ENCODE measurements at regions not wholly inside any gene's neighbourhood (a gene's known extent, or its start where the extent isn't known, plus 50 kb on each side); places are given as distances from the start of the nearest gene placed in this dataset.
"Not testable (repeated sequence)": the region's sequence is repeated elsewhere in the genome, so short reads cannot be mapped to it uniquely, and the experiment has no call there.

DNA sequence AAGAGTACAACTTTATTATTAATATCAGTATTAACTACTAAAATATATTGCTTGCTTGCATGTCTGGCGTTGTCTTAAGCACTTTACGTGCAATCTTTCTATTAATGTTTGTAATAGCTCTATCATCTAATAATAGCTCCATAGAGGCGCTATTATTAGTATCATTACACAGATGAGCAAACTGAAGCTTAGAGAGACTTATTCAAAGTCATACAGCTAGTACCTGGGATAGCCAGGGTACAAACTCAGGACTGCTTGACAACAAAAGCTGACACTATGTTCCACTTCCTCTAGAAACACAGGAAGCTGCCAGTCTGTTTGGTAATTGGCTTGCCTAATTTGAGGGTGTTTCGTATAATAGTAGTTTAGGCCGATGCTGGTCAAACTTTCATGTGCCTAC, 523.2 kb downstream of the RMST start:
- Histone ChIP-seq H3K27ac (ENCODE audit: low read length) (no peak overlapping the region), H3K27me3 (ENCODE audit: control insufficient read depth, insufficient read depth, low read length) (no peaks in the 10 kb centered on the region), H3K9me3 (ENCODE audit: control insufficient read depth, low read depth, low read length) (no peaks in the 10 kb centered on the region), H3K4me1 (ENCODE audit: control insufficient read depth, low read depth, low read length) (no peaks in the 10 kb centered on the region), H3K36me3 (ENCODE audit: control insufficient read depth, low read depth, low read length) (no peaks in the 10 kb centered on the region), H3K4me3 (ENCODE audit: low read length) (no peak overlapping the region), H3K9ac (ENCODE audit: low read length) (no peak overlapping the region)

DNA sequence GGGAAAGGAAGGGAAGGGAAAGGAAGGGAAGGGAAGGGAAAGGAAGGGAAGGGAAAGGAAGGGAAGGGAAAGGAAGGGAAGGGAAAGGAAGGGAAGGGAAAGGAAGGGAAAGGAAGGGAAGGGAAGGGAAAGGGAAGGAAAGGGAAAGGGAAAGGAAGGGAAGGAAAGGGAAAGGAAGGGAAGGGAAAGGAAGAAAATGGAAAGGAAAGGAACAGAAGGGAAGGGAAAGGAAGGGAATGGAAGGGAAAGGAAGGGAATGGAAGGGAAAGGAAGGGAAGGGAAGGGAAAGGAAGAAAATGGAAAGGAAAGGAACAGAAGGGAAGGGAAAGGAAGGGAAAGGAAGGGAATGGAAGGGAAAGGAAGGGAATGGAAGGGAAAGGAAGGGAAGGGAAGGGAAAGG, 526.0 kb downstream of the RMST start:
- H3K4me3 ChIP-seq (ENCODE audit: low read length); H3K4me1 ChIP-seq (ENCODE audit: control insufficient read depth, low read depth, low read length); H3K27me3 ChIP-seq (ENCODE audit: control insufficient read depth, insufficient read depth, low read length); H3K27ac ChIP-seq (ENCODE audit: low read length); H3K36me3 ChIP-seq (ENCODE audit: control insufficient read depth, low read depth, low read length); H3K9me3 ChIP-seq (ENCODE audit: control insufficient read depth, low read depth, low read length); H3K9ac ChIP-seq (ENCODE audit: low read length): not testable (repeated sequence)

DNA sequence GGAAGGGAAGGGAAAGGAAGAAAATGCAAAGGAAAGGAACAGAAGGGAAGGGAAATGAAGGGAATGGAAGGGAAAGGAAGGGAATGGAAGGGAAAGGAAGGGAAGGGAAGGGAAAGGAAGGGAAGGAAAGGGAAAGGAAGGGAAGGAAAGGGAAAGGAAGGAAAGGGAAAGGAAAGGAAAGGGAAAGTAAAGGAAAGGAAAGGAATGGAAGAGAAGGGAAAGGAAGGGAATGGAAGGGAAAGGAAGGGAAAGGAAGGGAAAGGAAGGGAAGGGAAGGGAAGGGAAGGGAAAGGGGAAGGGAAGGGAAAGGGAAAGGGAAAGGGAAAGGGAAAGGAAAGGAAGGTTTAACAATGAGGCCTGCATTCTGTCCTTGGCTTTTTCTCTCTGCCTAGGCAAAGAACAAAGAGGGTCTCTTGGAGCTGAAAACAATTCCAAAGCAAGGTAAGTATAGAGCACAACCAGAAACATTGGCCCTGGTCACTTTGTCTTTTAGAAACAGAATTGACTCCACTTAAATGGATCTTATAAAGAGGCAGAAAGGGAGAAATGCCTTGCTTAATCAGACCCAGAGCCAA, 525.9 kb upstream of the TMPO start:
- Histone ChIP-seq H3K4me3 (ENCODE audit: low read length) (no peak overlapping the region), H3K9ac (ENCODE audit: low read length) (no peak overlapping the region), H3K4me1 (ENCODE audit: control insufficient read depth, low read depth, low read length) (no peaks in the 10 kb centered on the region), H3K36me3 (ENCODE audit: control insufficient read depth, low read depth, low read length) (no peaks in the 10 kb centered on the region), H3K9me3 (ENCODE audit: control insufficient read depth, low read depth, low read length) (no peaks in the 10 kb centered on the region), H3K27ac (ENCODE audit: low read length) (no peak overlapping the region), H3K27me3 (ENCODE audit: control insufficient read depth, insufficient read depth, low read length) (no peaks in the 10 kb centered on the region)

DNA sequence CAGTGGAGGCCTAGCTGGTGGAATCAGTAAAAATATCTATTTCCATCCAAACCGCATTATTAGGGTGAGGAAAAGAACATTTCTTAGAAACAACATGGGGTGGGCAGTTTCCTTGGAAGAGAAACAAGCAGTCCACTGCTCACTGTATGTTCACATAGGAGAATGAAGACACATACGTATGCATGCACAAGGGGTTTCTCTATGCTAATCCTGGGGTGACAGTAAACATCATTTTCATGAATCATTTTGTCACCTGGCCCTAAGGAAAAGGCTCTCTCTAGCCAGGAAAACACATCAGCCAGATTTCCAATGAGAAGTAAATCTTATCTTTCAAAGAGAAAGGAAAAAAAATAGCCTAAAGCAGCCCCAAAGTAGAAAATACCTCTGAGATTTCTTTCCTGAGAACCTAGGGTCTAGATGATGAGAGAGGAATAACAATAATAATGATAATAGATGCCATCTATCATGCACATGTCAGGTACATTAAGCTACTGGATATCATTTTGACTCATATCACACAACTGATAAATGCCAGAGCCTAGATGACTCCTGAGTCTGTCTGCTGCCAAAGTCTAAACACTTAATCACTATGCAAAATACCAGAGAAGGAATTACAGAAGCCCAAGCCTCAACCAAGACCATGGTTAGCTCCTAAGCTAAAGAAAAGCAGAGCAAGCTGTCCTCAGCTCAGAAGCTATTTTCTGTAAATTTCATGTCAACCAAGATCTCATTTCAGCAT, 520.5 kb upstream of the TMPO start:
- Histone ChIP-seq H3K36me3 (ENCODE audit: control insufficient read depth, low read depth, low read length) (no peaks in the 10 kb centered on the region), H3K4me3 (ENCODE audit: low read length) (no peak overlapping the region), H3K27ac (ENCODE audit: low read length) (no peak overlapping the region), H3K4me1 (ENCODE audit: control insufficient read depth, low read depth, low read length) (no peaks in the 10 kb centered on the region), H3K9ac (ENCODE audit: low read length) (no peak overlapping the region), H3K27me3 (ENCODE audit: control insufficient read depth, insufficient read depth, low read length) (no peaks in the 10 kb centered on the region), H3K9me3 (ENCODE audit: control insufficient read depth, low read depth, low read length) (no peaks in the 10 kb centered on the region)

DNA sequence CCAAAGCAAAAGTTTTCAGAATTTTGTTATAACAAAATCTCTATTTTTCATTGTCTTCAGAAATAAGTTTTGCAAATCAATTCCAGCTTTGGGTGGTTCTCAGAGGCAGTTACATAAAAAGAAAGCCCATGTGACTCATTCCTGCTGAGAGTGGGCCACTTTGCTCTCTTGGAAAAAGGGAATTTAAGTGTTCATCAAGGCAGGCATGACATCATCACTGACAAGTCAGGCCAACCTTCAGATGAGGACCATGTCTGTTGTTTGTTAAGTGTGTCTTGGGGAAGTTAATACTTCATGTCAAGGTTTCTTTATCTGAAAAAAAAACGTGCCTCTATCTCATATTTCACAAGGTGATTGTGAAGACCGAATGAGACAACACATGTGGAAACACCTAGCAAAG, 519.8 kb upstream of the TMPO start:
- H3K9me3 ChIP-seq (ENCODE audit: control insufficient read depth, low read depth, low read length): no peaks in the 10 kb centered on the region
- H3K36me3 ChIP-seq (ENCODE audit: control insufficient read depth, low read depth, low read length): no peaks in the 10 kb centered on the region
- H3K4me3 ChIP-seq (ENCODE audit: low read length): no peak overlapping the region
- no peak overlapping the region for H3K27ac ChIP-seq (ENCODE audit: low read length)
- H3K4me1 ChIP-seq (ENCODE audit: control insufficient read depth, low read depth, low read length): no peaks in the 10 kb centered on the region
- H3K9ac ChIP-seq (ENCODE audit: low read length): no peak overlapping the region
- no peaks in the 10 kb centered on the region for H3K27me3 ChIP-seq (ENCODE audit: control insufficient read depth, insufficient read depth, low read length)

DNA sequence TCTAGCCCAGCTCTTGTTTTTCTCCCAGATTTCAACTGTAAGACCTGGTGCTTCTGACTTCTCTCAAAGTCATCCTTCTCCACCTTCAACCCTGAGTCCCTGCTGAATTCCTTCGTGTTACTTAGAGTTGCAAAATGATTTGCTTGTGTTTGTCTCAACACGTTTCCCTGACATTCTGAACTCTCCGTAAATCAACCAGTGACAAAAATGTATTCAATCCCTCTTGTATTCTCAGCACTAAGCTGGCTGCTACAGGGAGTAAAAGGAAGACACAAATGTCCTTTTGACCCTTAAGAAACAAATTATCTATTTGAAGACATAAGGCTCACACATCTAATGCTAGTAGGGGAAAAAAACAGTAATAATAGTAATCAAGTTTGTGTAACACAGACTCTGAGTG, 514.0 kb upstream of the TMPO start:
- Histone ChIP-seq H3K9me3 (ENCODE audit: control insufficient read depth, low read depth, low read length) (no peaks in the 10 kb centered on the region), H3K27me3 (ENCODE audit: control insufficient read depth, insufficient read depth, low read length) (no peaks in the 10 kb centered on the region), H3K36me3 (ENCODE audit: control insufficient read depth, low read depth, low read length) (no peaks in the 10 kb centered on the region), H3K4me3 (ENCODE audit: low read length) (no peak overlapping the region), H3K27ac (ENCODE audit: low read length) (no peak overlapping the region), H3K9ac (ENCODE audit: low read length) (no peak overlapping the region), H3K4me1 (ENCODE audit: control insufficient read depth, low read depth, low read length) (no peaks in the 10 kb centered on the region)

DNA sequence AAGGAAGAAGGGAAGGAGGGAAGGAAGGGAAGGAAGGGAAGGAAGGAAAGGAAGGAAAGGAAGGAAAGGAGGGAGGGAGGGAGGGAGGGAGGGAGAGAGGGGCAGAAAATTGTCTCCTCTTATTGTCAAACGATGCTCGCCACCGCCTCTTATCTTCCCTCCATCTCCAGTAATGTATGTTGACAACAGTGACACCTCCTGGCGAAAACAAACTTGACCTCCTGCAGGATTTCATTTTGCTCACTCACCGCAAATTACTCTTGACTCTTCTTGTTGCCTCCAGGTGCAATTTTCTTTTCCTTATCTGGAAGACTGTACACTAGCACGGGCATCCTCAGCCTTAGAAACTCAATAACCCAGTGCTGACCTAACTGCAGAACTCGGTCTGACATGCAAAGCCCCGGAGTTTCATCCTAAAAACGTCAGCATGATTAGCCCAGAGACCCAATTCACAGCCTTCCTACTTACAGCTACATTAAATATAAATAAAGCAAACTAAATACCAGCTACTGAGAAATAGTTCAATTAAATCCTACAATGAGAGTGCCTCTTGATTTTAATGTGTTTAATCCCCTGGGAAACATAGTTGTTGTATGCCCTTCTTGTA, 512.4 kb upstream of the TMPO start:
- Histone ChIP-seq H3K27me3 (ENCODE audit: control insufficient read depth, insufficient read depth, low read length) (no peaks in the 10 kb centered on the region), H3K4me3 (ENCODE audit: low read length) (no peak overlapping the region), H3K9me3 (ENCODE audit: control insufficient read depth, low read depth, low read length) (no peaks in the 10 kb centered on the region), H3K9ac (ENCODE audit: low read length) (no peak overlapping the region), H3K4me1 (ENCODE audit: control insufficient read depth, low read depth, low read length) (no peaks in the 10 kb centered on the region), H3K27ac (ENCODE audit: low read length) (no peak overlapping the region), H3K36me3 (ENCODE audit: control insufficient read depth, low read depth, low read length) (no peaks in the 10 kb centered on the region)

DNA sequence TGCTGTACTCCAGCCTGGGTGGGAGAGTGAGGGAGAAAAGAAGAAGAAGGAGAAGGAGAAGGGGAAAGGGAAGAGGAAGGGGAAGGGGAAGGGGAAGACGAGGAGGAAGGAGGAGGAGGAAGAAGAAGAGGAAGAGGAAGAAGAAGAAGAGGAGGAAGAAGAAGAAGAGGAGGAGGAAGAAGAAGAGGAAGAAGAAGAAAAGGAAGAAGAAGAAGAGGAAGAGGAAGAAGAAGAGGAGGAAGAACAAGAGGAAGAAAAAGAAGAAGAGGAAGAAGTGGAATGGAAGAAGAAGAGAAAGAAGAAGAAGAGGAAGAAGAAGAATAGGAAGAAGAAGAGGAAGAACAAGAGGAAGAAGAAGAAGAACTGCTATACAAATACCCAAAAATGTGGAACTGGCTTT, 507.4 kb upstream of the TMPO start:
- H3K36me3 ChIP-seq (ENCODE audit: control insufficient read depth, low read depth, low read length): no peaks in the 10 kb centered on the region
- no peak overlapping the region for H3K4me3 ChIP-seq (ENCODE audit: low read length)

DNA sequence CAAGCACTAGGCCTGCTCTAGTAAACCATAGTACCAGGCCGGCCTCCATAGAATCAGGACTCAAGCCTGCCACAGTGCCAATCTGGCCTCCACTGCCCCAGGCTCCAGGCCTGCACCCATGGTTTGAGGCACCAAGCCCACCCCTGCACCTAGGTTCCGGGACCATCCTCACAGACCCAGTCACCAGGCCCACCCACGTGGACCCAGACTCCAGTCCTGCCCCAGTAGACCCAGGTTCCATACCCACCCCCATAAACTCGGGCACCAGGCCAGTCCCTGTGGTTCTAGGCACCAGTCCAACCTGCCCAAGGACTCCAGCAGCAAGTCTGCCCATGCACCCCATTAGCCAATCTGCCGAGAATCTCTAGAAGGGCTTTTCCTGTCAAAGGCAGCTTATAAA, 501.8 kb upstream of the TMPO start:
- Histone ChIP-seq H3K36me3 (ENCODE audit: control insufficient read depth, low read depth, low read length) (no peaks in the 10 kb centered on the region), H3K27ac (ENCODE audit: low read length) (no peak overlapping the region), H3K4me1 (ENCODE audit: control insufficient read depth, low read depth, low read length) (no peaks in the 10 kb centered on the region), H3K9ac (ENCODE audit: low read length) (no peak overlapping the region), H3K27me3 (ENCODE audit: control insufficient read depth, insufficient read depth, low read length) (no peaks in the 10 kb centered on the region), H3K4me3 (ENCODE audit: low read length) (no peak overlapping the region), H3K9me3 (ENCODE audit: control insufficient read depth, low read depth, low read length) (no peaks in the 10 kb centered on the region)

More for the DNA sequence above, 507.4 kb upstream of the TMPO start:
- H3K27ac ChIP-seq (ENCODE audit: low read length): no peak overlapping the region
- H3K4me1 ChIP-seq (ENCODE audit: control insufficient read depth, low read depth, low read length): no peaks in the 10 kb centered on the region
- H3K9ac ChIP-seq (ENCODE audit: low read length): no peak overlapping the region
- H3K27me3 ChIP-seq (ENCODE audit: control insufficient read depth, insufficient read depth, low read length): no peaks in the 10 kb centered on the region
- H3K9me3 ChIP-seq (ENCODE audit: control insufficient read depth, low read depth, low read length): no peaks in the 10 kb centered on the region

DNA sequence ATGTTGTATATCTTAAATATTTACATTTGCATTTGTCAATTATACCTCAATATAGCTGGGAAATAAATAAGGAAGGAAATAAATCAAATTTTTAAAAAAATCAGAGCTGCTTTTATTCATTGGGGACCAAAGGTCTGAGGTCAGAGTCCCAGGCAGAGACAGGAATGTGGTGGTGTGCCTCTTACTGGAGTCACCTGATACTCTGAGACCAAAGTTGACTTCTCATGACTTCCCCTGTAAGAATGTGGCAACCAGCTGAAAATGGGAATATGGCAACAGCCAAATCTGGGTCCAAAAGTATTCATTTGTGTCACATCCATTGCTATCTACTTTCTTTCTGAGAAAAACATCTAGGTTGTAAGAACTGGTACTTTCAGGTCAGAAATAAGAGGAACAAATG, 496.6 kb upstream of the TMPO start:
- Histone ChIP-seq H3K9ac (ENCODE audit: low read length) (no peak overlapping the region), H3K27me3 (ENCODE audit: control insufficient read depth, insufficient read depth, low read length) (no peaks in the 10 kb centered on the region), H3K4me3 (ENCODE audit: low read length) (no peak overlapping the region), H3K36me3 (ENCODE audit: control insufficient read depth, low read depth, low read length) (no peaks in the 10 kb centered on the region), H3K9me3 (ENCODE audit: control insufficient read depth, low read depth, low read length) (no peaks in the 10 kb centered on the region), H3K4me1 (ENCODE audit: control insufficient read depth, low read depth, low read length) (no peaks in the 10 kb centered on the region), H3K27ac (ENCODE audit: low read length) (no peak overlapping the region)

DNA sequence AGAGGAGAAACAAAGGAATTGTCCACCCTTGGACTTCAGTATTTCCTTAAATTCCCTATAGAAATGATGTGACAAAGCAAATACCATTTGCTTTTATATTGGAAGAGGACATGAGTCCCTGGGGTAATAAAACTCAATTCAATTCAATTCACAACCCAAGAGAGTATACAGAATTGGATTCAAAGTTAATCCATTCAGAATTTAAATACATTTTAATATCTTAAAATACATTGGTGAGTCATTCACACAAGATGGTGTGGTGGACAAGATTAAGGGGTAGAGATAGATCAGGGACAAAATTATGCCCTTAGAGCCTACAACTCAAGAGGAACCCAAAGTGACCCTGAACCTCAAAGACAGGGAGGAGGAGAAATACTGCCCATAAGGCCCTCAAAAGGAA, 495.0 kb upstream of the TMPO start:
- H3K36me3 ChIP-seq (ENCODE audit: control insufficient read depth, low read depth, low read length): no peaks in the 10 kb centered on the region
- no peaks in the 10 kb centered on the region for H3K27me3 ChIP-seq (ENCODE audit: control insufficient read depth, insufficient read depth, low read length)
- H3K9me3 ChIP-seq (ENCODE audit: control insufficient read depth, low read depth, low read length): no peaks in the 10 kb centered on the region
- H3K4me3 ChIP-seq (ENCODE audit: low read length): no peak overlapping the region
- H3K27ac ChIP-seq (ENCODE audit: low read length): no peak overlapping the region
- no peak overlapping the region for H3K9ac ChIP-seq (ENCODE audit: low read length)
- H3K4me1 ChIP-seq (ENCODE audit: control insufficient read depth, low read depth, low read length): no peaks in the 10 kb centered on the region

DNA sequence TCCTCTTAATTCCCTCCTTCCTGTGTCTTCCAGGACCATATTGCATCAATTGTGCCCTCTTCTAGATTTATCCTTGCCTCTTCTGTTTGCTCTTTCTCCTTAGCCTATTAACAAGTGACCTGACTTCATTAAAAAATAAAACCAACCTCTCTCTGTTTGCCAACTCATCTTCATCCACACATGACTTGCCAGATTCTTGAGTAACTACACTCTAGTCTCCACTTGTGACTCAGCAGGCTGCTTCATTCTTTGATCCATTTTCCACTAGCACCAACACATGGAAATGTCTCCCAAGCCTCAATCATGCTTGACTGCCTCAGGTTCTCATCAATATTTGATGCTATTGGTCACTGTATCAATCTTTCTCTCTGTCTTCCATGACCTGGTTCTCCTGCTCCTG, 492.4 kb upstream of the TMPO start:
- no peaks in the 10 kb centered on the region for H3K9me3 ChIP-seq (ENCODE audit: control insufficient read depth, low read depth, low read length)
- H3K4me3 ChIP-seq (ENCODE audit: low read length): no peak overlapping the region
- H3K27ac ChIP-seq (ENCODE audit: low read length): no peak overlapping the region
- no peaks in the 10 kb centered on the region for H3K36me3 ChIP-seq (ENCODE audit: control insufficient read depth, low read depth, low read length)
- H3K9ac ChIP-seq (ENCODE audit: low read length): no peak overlapping the region
- no peaks in the 10 kb centered on the region for H3K4me1 ChIP-seq (ENCODE audit: control insufficient read depth, low read depth, low read length)
- H3K27me3 ChIP-seq (ENCODE audit: control insufficient read depth, insufficient read depth, low read length): no peaks in the 10 kb centered on the region
